K562 (cell line): ENCODE measurements at regions not wholly inside any gene's neighbourhood (a gene's known extent, or its start where the extent isn't known, plus 50 kb on each side); places are given as distances from the start of the nearest gene placed in this dataset.

Source experiments
- CREB1 ChIP-seq, 2 experiments: sonication (generic) in 1 of 2; formaldehyde crosslinking in 1 of 2; IDR thresholded peaks; 2 replicates each; pipeline versions ENCODE4 v1.6.1 to v1.8.0; 2012 to 2022; ENCODE audit warnings: inconsistent platforms in 1 of 2, mild to moderate bottlenecking in 1 of 2, missing genetic modification reagents in 1 of 2, moderate library complexity in 1 of 2
- GABPB1 ChIP-seq: sonication (generic); formaldehyde crosslinking; IDR thresholded peaks from 2 replicates; pipeline ENCODE4 v1.8.0; 2022; ENCODE audit warnings: mild to moderate bottlenecking, missing genetic modification reagents
- MAFK ChIP-seq: IDR thresholded peaks from 2 replicates; pipeline ENCODE4 v1.6.1; 2011; ENCODE audit warnings: low read length, improper control_type of control experiment
- RFX5 ChIP-seq: IDR thresholded peaks from 2 replicates; pipeline ENCODE4 v1.6.1; 2011; ENCODE audit warnings: low read depth, mild to moderate bottlenecking, improper control_type of control experiment, low read length
- SIN3A ChIP-seq, 2 experiments: fragments of 150-350 bp in 1 of 2; IDR thresholded peaks; 2 replicates each; pipeline ENCODE4 v1.6.1; 2011 to 2016; ENCODE audit warnings: borderline replicate concordance in 2 of 2, low read depth in 2 of 2, low read length in 2 of 2, mild to moderate bottlenecking in 2 of 2, moderate library complexity in 2 of 2; ENCODE audit not compliant: control insufficient read depth in 1 of 2
- TAF1 ChIP-seq: IDR thresholded peaks from 2 replicates; pipeline ENCODE4 v1.6.1; 2011; ENCODE audit warnings: mild to moderate bottlenecking, low read length, moderate library complexity; ENCODE audit not compliant: insufficient read depth, control insufficient read depth, severe bottlenecking; ENCODE audit errors: extremely low read depth
- TBL1XR1 ChIP-seq, 2 experiments: IDR thresholded peaks; 2 replicates each; pipeline ENCODE4 v1.6.1; 2012; ENCODE audit warnings: improper control_type of control experiment in 2 of 2, low read length in 2 of 2, mild to moderate bottlenecking in 1 of 2
- TCFL5 ChIP-seq: fragments of 250-450 bp; sonication (Bioruptor Pico); conservative IDR thresholded peaks from 2 replicates; pipeline ENCODE4 v1.6.1; 2021; ENCODE audit warnings: mild to moderate bottlenecking, moderate library complexity, matching md5 sums
- TEAD2 ChIP-seq: fragments of 450-650 bp; IDR thresholded peaks from 2 replicates; pipeline ENCODE4 v1.6.1; 2016; ENCODE audit warnings: missing genetic modification characterization, control low read depth, missing compliant biosample characterization
- ZC3H8 ChIP-seq: fragments of 450-650 bp; IDR thresholded peaks from 2 replicates; pipeline ENCODE4 v1.6.1; 2017
- ZZZ3 ChIP-seq: fragments of 450-650 bp; IDR thresholded peaks from 2 replicates; pipeline ENCODE4 v1.6.1; 2016; ENCODE audit warnings: antibody characterized with exemption, mild to moderate bottlenecking, moderate library complexity
- TF ChIP-seq, protein P1 (sequence below): fragments of 250-450 bp; sonication (Bioruptor Pico); IDR thresholded peaks from 2 replicates; pipeline ENCODE4 v1.5.0; 2022; ENCODE audit warnings: mild to moderate bottlenecking
- TF ChIP-seq, protein P2 (sequence below): fragments of 450-650 bp; formaldehyde crosslinking; IDR thresholded peaks from 2 replicates; pipeline ENCODE4 v1.4.0; 2020; ENCODE audit warnings: mild to moderate bottlenecking, moderate library complexity
- TF ChIP-seq, protein P3 (sequence below), 3 experiments: IDR thresholded peaks in 2 of 3; conservative IDR thresholded peaks in 1 of 3; 2 replicates each; pipeline ENCODE4 v1.5.1; 2011 to 2012; ENCODE audit warnings: low read length in 3 of 3, mild to moderate bottlenecking in 3 of 3, control low read depth in 2 of 3, improper control_type of control experiment in 1 of 3, inconsistent platforms in 1 of 3, low read depth in 1 of 3, mixed read lengths in 1 of 3, moderate library complexity in 1 of 3; ENCODE audit not compliant: insufficient read depth in 2 of 3

DNA sequence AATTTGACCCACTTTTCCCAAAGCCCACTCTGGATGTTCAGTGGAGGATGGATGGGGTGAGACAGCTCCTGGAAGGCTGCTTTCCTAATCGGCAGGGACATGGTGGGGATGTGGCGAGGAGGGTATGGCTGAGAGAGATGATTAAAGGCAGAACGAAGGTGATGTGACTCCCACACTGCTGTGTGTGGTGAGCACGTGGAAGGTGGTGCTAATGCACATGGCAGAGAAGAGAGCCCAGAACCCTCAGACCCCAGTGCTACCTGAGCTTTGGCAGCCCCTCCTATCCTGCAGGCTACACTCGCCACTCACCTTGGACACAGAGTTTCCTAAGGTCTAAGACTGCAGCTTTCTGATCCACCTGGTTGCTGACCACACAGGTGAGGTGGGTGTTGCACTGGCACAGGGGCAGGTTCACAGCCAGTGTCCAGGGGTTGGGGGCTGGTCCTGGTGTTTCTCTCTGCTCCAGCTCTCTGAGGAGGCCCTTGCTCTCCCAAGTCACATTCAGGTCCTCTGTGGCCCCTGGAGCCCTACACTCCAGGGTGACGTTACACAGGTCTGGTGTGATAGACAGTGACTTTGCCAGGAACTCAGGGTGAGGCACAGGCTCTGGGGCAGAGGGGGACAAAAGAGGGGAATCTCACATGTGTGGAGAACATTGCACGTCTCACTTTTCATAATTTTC, 151.4 kb upstream of the ETV3 start:
- TF ChIP-seq SIN3A (IDR thresholded peaks at IDR 0.05; ENCODE audit: borderline replicate concordance in 2 of 2, control insufficient read depth in 1 of 2, low read depth in 2 of 2, low read length in 2 of 2) (no peak), CREB1 (IDR thresholded peaks at IDR 0.05) (no peak), CREB1 (CRISPR knock-in tag; IDR thresholded peaks at IDR 0.05) (no peak), MAFK (no peak), ZZZ3 (no peak), TCFL5 (CRISPR knock-in tag) (no peak), TBL1XR1 (IDR thresholded peaks at IDR 0.05; ENCODE audit: low read length in 2 of 2) (no peak), TAF1 (no peak), ZC3H8 (no peak), GABPB1 (CRISPR knock-in tag) (no peak), RFX5 (no peak), TEAD2 (tag) (no peak)
- TF ChIP-seq, protein P1, sequence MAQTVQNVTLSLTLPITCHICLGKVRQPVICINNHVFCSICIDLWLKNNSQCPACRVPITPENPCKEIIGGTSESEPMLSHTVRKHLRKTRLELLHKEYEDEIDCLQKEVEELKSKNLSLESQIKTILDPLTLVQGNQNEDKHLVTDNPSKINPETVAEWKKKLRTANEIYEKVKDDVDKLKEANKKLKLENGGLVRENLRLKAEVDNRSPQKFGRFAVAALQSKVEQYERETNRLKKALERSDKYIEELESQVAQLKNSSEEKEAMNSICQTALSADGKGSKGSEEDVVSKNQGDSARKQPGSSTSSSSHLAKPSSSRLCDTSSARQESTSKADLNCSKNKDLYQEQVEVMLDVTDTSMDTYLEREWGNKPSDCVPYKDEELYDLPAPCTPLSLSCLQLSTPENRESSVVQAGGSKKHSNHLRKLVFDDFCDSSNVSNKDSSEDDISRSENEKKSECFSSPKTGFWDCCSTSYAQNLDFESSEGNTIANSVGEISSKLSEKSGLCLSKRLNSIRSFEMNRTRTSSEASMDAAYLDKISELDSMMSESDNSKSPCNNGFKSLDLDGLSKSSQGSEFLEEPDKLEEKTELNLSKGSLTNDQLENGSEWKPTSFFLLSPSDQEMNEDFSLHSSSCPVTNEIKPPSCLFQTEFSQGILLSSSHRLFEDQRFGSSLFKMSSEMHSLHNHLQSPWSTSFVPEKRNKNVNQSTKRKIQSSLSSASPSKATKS (CRISPR knock-in tag) = no peak
- TF ChIP-seq, protein P2, sequence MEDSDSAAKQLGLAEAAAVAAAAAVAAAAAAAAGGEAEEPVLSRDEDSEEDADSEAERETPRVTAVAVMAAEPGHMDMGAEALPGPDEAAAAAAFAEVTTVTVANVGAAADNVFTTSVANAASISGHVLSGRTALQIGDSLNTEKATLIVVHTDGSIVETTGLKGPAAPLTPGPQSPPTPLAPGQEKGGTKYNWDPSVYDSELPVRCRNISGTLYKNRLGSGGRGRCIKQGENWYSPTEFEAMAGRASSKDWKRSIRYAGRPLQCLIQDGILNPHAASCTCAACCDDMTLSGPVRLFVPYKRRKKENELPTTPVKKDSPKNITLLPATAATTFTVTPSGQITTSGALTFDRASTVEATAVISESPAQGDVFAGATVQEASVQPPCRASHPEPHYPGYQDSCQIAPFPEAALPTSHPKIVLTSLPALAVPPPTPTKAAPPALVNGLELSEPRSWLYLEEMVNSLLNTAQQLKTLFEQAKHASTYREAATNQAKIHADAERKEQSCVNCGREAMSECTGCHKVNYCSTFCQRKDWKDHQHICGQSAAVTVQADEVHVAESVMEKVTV (CRISPR knock-in tag) = no peak
- TF ChIP-seq, protein P3, sequence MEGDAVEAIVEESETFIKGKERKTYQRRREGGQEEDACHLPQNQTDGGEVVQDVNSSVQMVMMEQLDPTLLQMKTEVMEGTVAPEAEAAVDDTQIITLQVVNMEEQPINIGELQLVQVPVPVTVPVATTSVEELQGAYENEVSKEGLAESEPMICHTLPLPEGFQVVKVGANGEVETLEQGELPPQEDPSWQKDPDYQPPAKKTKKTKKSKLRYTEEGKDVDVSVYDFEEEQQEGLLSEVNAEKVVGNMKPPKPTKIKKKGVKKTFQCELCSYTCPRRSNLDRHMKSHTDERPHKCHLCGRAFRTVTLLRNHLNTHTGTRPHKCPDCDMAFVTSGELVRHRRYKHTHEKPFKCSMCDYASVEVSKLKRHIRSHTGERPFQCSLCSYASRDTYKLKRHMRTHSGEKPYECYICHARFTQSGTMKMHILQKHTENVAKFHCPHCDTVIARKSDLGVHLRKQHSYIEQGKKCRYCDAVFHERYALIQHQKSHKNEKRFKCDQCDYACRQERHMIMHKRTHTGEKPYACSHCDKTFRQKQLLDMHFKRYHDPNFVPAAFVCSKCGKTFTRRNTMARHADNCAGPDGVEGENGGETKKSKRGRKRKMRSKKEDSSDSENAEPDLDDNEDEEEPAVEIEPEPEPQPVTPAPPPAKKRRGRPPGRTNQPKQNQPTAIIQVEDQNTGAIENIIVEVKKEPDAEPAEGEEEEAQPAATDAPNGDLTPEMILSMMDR (IDR thresholded peaks at IDR 0.05 in 2 of 3, conservative IDR thresholded peaks at IDR 0.05 in 1 of 3; ENCODE audit: insufficient read depth in 2 of 3, low read depth in 1 of 3, low read length in 3 of 3) = no peak
